Neural progenitor cell (in vitro differentiated cells): ENCODE measurements at regions not wholly inside any gene's neighbourhood (a gene's known extent, or its start where the extent isn't known, plus 50 kb on each side); places are given as distances from the start of the nearest gene placed in this dataset.

Source experiments
- DNase-seq: peaks from one replicate; pipeline ENCODE4 v3.0.0-alpha.2; 2016; ENCODE audit warnings: low spot score
- H2AFZ ChIP-seq: fragments of 200-600 bp; sonication (generic); replicated peaks from 2 replicates; pipeline ENCODE4 v1.6.1; 2016; ENCODE audit warnings: antibody characterized with exemption
- H3F3A ChIP-seq: fragments of 200-600 bp; sonication (generic); 2 replicates; pipeline ENCODE4 v1.6.1; 2016; ENCODE audit warnings: antibody characterized with exemption, low read depth
- H3K27ac ChIP-seq: fragments of 200-600 bp; sonication (generic); 2 replicates; pipeline ENCODE4 v1.5.1; 2016; ENCODE audit warnings: mild to moderate bottlenecking
- H3K27me3 ChIP-seq: fragments of 200-600 bp; sonication (generic); 2 replicates; pipeline ENCODE4 v1.6.1; 2016; ENCODE audit warnings: mild to moderate bottlenecking, moderate library complexity
- H3K36me3 ChIP-seq: fragments of 200-600 bp; sonication (generic); 2 replicates; pipeline ENCODE4 v1.5.1; 2016
- H3K4me1 ChIP-seq: fragments of 200-600 bp; sonication (generic); 2 replicates; pipeline ENCODE4 v1.6.1; 2016; ENCODE audit warnings: mixed run types
- H3K4me2 ChIP-seq: fragments of 200-600 bp; sonication (generic); 2 replicates; pipeline ENCODE4 v1.6.1; 2016
- H3K4me3 ChIP-seq: fragments of 200-600 bp; sonication (generic); 2 replicates; pipeline ENCODE4 v1.5.1; 2016
- H3K79me2 ChIP-seq: fragments of 200-600 bp; sonication (generic); 2 replicates; pipeline ENCODE4 v1.6.1; 2016; ENCODE audit warnings: low read depth
- H3K9ac ChIP-seq: fragments of 200-600 bp; sonication (generic); 2 replicates; pipeline ENCODE4 v1.6.1; 2016
- H3K9me3 ChIP-seq: fragments of 200-600 bp; sonication (generic); 2 replicates; pipeline ENCODE4 v1.5.1; 2016; ENCODE audit warnings: low read depth
- H4K20me1 ChIP-seq: fragments of 200-600 bp; sonication (generic); 2 replicates; pipeline ENCODE4 v1.6.1; 2016; ENCODE audit warnings: low read depth
- H3K27ac Mint-ChIP-seq: 3 replicates; pipeline ENCODE4 v1.8.0; 2021; ENCODE audit warnings: mixed read lengths
- H3K27me3 Mint-ChIP-seq: 2 replicates; pipeline ENCODE4 v1.8.0; 2022; ENCODE audit warnings: low read depth, mild to moderate bottlenecking, inconsistent platforms, moderate library complexity, mixed read lengths; ENCODE audit not compliant: insufficient read depth
- H3K36me3 Mint-ChIP-seq: 3 replicates; pipeline ENCODE4 v1.8.0; 2021; ENCODE audit warnings: mixed read lengths
- H3K4me1 Mint-ChIP-seq: 3 replicates; pipeline ENCODE4 v1.8.0; 2021; ENCODE audit warnings: mixed read lengths
- H3K4me3 Mint-ChIP-seq: 3 replicates; pipeline ENCODE4 v1.8.0; 2021; ENCODE audit warnings: mild to moderate bottlenecking, moderate library complexity, mixed read lengths
- H3K9me3 Mint-ChIP-seq: 3 replicates; pipeline ENCODE4 v1.8.0; 2020; ENCODE audit warnings: mixed read lengths
- CTCF ChIP-seq: fragments of 200-600 bp; sonication (generic); IDR thresholded peaks from 2 replicates; pipeline ENCODE4 v1.5.1; 2017; ENCODE audit warnings: antibody characterized with exemption, mild to moderate bottlenecking
- EZH2 ChIP-seq: fragments of 200-600 bp; sonication (generic); IDR thresholded peaks from 2 replicates; pipeline ENCODE4 v1.6.1; 2017; ENCODE audit warnings: antibody characterized with exemption, mild to moderate bottlenecking, moderate library complexity
- EZH2phosphoT487 ChIP-seq: fragments of 200-600 bp; sonication (generic); IDR thresholded peaks from 2 replicates; pipeline ENCODE4 v1.6.1; 2017; ENCODE audit warnings: antibody characterized with exemption

- peak; percentile 46 for DNase-seq
- Mint-ChIP-seq H3K9me3 (no peaks in the 10 kb centered on the region), H3K27ac (no peak overlapping the region), H3K36me3 (no peaks in the 10 kb centered on the region), H3K4me3 (no peak overlapping the region), H3K27me3 (peaks cover 2% of the 10 kb centered on the region), H3K4me1 (peaks cover 7% of the 10 kb centered on the region)
- Histone ChIP-seq H3K36me3 (no peaks in the 10 kb centered on the region), H3K4me1 (no peaks in the 10 kb centered on the region), H3K9ac (no peak overlapping the region), H3F3A (no peaks in the 10 kb centered on the region), H3K27me3 (no peaks in the 10 kb centered on the region), H3K4me3 (no peak overlapping the region), H4K20me1 (no peaks in the 10 kb centered on the region), H3K79me2 (no peaks in the 10 kb centered on the region), H3K27ac (no peak overlapping the region), H2AFZ (no peak overlapping the region), H3K4me2 (no peak overlapping the region), H3K9me3 (no peaks in the 10 kb centered on the region)
- peak; percentile 82 for TF ChIP-seq CTCF
- no peak for TF ChIP-seq EZH2phosphoT487
Measured at GRCh38 chr13:24997367-24997967, 98.5 kb upstream of the PABPC3 start.

- H3F3A ChIP-seq: no peaks in the 10 kb centered on the region
- no peak overlapping the region for H3K4me3 ChIP-seq
- no peak overlapping the region for H3K9ac ChIP-seq
- Mint-ChIP-seq H3K36me3 (no peaks in the 10 kb centered on the region), H3K9me3 (no peaks in the 10 kb centered on the region), H3K27ac (no peak overlapping the region), H3K27me3 (peaks cover 2% of the 10 kb centered on the region), H3K4me1 (peaks cover 7% of the 10 kb centered on the region), H3K4me3 (no peak overlapping the region)
- H3K79me2 ChIP-seq: no peaks in the 10 kb centered on the region
- H3K4me1 ChIP-seq: no peaks in the 10 kb centered on the region
- no peaks in the 10 kb centered on the region for H3K27me3 ChIP-seq
- H3K27ac ChIP-seq: no peak overlapping the region
- no peaks in the 10 kb centered on the region for H4K20me1 ChIP-seq
- DNase-seq: no peak
- H2AFZ ChIP-seq: no peak overlapping the region
- no peak overlapping the region for H3K4me2 ChIP-seq
- no peaks in the 10 kb centered on the region for H3K36me3 ChIP-seq
- H3K9me3 ChIP-seq: no peaks in the 10 kb centered on the region
- TF ChIP-seq EZH2: no peak
- no peak for TF ChIP-seq CTCF
- no peak for TF ChIP-seq EZH2phosphoT487
Measured at GRCh38 chr13:24998433-24998832, 97.5 kb upstream of the PABPC3 start.

GRCh38 chr13:25001476-25002206, 94.3 kb upstream of the PABPC3 start:
- H2AFZ ChIP-seq: no peak overlapping the region

More at GRCh38 chr13:25001476-25002206, 94.3 kb upstream of the PABPC3 start:
- Mint-ChIP-seq H3K9me3 (no peaks in the 10 kb centered on the region), H3K4me1 (peaks cover 9% of the 10 kb centered on the region), H3K36me3 (no peaks in the 10 kb centered on the region), H3K4me3 (no peak overlapping the region), H3K27me3 (peaks cover 2% of the 10 kb centered on the region), H3K27ac (peak overlapping the region; percentile 50)
- Histone ChIP-seq H3K4me3 (no peak overlapping the region), H3F3A (no peaks in the 10 kb centered on the region), H3K27me3 (no peaks in the 10 kb centered on the region), H3K4me2 (no peak overlapping the region), H4K20me1 (no peaks in the 10 kb centered on the region), H3K79me2 (no peaks in the 10 kb centered on the region), H3K4me1 (no peaks in the 10 kb centered on the region), H3K36me3 (no peaks in the 10 kb centered on the region), H3K27ac (no peak overlapping the region), H3K9ac (no peak overlapping the region), H3K9me3 (no peaks in the 10 kb centered on the region)
- TF ChIP-seq EZH2phosphoT487 (no peak), EZH2 (no peak), CTCF (no peak)
- DNase-seq: no peak
